GM20431 (cell line): ENCODE measurements at regions not wholly inside any gene's neighbourhood (a gene's known extent, or its start where the extent isn't known, plus 50 kb on each side); places are given as distances from the start of the nearest gene placed in this dataset.
"Not testable (repeated sequence)": the region's sequence is repeated elsewhere in the genome, so short reads cannot be mapped to it uniquely, and the experiment has no call there.

Experiments
- in situ Hi-C: fragments of 300-500 bp; cut with MseI, MboI; formaldehyde crosslinking; loops from one replicate; pipeline ENCODE4 v1.15.0; 2020; ENCODE audit warnings: low sequenced_read_pairs; ENCODE audit not compliant: unreplicated experiment

DNA sequence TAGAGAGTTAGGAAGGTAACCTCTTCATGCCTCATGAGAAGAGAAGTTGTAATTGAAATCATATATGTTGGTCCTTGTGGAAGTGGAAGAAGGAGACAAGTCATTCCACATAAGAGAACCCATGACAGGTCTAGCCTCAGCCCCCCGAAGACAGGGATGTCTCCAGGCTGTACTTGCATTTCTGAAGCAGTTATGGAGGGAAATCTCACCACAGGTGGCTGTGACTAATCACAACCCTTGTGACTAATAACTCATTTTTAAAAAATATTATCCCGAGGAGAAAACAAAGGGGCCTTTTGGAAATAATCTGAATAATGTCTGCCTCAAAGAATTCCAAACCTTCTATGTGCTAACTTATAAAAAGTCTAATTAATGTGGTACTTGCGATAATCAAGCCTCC is 262.1 kb upstream of the RPS23 start:
- in situ Hi-C loops = no loop called here

DNA sequence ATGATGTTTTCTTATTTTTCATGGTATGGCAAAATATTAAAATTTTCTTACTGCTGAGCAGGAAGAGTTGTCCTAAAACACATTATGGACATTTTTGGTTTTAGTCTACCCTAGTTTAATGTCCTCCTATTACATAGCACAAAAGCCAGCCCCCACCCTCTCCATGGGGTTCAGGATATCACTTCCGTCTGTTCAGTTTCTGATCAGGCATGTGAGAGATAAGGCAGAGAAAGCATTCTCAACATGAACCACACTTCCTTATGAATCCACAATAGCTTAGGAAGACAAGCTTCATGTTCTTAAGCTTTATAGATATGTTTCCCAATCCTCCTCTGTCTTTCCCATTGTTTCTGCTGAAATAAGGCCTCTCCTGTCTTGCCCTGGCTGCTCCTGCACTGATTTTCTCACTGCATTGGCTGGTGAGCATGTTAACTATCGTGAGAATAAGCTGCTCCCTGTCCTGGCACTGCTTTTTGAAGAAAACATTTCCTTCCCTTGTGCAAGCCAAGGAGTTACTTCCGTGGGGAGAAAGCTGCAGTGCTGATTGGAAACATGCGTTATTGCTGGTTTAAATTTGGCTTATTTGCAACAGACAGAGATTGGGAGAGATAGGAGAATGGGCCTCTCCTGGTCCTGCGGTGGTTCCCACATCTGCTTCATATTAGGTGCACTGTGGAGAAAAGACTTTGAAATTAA is 260.3 kb upstream of the RPS23 start:
- in situ Hi-C loops = no loop called here

DNA sequence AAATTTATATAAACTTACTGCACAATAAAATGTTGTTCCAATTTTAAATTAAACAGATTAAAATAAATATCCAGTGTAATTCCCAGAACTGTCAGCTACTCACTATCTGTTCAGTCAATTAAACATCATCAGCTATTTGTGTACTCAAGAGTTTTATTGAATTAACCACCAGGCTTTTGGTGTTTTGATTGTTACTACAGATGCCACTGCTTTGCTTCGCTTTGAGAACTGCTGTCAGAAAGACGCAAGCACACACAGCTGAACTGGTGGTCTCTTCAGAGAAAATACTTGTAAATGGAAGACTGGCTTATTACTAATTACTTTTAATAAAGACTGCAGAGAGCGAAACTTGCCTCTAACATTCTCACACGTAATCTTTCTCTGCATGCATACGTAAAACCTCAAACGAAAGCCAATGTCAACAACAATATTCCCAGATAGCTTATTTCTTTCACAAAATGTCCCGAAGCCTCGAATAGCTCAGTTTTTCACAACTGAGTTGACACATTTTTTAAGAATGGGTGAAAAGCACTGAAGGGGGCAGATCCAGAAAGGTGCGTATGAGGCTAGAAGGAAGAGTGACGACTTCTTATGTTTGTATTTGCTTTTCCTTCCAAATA is 259.6 kb upstream of the RPS23 start:
- in situ Hi-C loops = no loop called here

DNA sequence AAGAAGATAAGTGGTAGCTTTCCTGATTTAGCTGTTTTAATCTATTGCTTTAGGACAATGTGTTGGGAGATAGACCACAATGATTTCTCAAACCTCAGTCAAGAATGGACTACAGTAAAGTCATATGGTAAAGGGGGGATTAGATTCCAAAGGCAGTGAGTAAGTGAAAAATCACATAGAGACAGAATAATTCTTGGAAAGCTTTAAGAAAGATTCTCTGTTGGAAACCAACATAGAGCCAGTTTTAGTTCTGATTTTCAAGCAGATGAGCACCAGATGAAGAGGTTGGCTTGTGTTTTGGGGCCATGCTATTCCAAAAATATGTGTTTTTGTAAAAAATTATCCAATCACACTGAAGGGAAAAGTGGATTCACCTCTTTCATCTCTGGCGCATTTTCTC is 256.8 kb upstream of the RPS23 start:
- in situ Hi-C loops = no loop called here

DNA sequence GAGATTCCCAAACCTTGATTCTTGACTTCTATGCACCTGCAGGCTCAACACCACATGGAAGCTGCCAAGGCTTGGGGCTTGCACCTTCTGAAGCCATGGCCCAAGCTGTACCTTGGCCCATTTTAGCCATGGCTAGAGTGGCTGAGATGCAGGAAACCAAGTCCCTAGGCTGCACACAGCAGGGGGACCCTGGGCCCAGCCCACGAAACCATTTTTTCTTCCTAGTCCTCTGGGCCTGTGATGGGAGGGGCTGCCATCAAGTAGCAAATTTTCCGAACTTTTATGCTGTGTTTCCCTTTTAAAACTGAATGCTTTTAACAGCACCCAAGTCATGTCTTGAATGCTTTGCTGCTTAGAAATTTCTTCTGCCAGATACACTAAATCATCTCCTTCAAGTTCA is 253.9 kb upstream of the RPS23 start:
- in situ Hi-C loops = not testable (repeated sequence)

DNA sequence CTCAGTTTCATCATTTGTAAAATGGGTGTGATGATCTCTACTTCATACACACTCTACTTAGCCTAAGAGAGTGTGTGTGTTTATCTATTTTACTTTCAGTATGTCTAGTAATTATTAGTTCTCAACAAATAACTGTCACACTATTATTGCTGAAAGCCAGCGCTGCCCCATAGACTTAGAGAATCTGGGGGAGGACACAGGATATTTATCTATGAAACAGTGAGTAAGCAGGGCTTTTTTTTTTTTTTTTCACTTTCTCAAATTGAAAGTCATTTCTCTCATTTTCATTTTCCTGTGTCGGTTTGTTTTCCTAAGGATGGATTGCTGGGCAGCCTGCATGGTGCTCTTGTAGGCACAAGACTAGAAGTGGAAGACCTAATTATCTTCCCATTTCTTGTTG is 248.4 kb upstream of the RPS23 start:
- in situ Hi-C loops = no loop called here

DNA sequence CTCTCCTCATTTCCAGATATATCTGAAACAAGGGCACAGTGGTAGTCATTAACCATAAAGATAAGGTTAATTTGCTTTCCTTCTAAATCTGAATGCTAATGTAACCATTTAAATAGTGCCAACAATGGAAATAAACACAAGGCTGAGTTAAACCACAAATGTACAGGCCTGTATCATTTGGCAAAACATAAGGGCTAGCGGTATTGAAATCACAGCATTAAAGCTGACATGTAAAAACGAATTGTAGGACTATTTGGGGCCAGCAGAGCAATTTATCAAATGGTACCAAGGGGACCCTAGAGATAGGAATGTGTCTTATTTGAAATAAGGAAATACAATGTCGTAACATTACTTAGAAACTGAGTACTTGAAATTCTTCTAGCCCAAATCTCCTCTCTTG is 247.5 kb upstream of the RPS23 start:
- in situ Hi-C loops = no loop called here

DNA sequence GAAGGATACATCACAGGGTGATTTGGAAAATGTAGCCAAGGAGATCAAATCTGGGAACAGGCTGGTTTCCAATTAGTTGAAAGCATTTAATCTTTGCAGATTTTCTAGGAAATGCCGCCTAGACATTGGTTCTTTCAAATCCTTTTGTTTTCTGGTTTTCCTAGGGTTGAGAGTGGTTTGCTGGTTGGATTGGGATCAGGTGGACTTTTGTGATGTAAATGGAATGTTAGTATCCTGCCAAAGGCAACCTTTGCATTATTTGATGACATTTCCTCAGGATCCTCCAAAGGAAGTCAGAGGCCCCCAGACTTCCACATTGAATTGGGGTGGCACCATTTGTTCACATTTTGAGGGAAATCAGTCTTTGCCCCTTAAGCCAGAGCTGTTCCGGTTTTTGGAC is 245.5 kb upstream of the RPS23 start:
- in situ Hi-C loops = no loop called here

DNA sequence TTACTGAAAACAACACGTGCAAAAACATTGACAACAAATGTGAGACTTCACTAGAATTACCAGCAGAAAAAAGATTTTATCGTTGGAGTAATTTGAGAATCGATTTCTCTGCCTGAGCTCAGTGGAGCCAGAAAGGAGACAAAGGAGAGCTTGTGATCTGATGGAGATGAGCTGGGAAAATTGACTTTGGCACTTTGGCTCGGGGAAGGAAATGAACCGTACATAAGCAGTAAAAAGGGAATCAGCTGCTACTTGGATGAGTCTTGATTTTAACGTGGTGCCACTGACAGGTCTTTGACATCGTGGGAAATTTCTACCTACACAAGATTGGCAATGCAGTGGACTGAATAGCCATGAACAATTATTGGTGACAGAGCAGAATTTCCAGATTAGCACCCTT is 244.7 kb upstream of the RPS23 start:
- in situ Hi-C loops = no loop called here

DNA sequence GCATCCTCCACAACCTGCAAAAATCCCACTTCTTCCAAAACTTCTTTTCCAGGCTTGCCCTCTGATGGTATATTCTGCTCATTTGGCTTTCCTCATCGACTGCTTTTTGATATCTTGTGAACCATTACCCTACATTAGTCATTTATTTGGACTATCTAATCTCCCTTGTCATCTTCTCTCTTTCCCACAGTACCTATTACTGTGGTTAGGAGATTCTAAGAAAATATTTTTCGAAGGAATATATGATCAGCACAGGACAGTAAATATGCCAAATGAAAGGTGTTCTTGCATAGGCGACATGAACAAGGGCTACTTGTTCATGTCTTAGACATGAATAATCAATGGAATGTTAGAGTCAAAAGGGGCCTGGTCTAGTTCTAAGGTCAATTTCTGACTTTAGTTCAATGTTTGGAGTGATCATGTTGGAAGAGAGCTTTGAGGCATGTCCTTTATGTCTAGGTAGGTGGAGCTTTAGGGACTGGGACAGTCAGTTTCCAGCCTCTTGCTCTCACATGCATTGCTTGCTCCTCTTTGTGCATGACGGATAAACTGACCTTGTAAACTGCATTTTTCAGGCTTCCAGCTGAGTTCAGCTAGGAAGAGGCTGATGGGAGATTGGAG is 243.4 kb upstream of the RPS23 start:
- in situ Hi-C loops = no loop called here

DNA sequence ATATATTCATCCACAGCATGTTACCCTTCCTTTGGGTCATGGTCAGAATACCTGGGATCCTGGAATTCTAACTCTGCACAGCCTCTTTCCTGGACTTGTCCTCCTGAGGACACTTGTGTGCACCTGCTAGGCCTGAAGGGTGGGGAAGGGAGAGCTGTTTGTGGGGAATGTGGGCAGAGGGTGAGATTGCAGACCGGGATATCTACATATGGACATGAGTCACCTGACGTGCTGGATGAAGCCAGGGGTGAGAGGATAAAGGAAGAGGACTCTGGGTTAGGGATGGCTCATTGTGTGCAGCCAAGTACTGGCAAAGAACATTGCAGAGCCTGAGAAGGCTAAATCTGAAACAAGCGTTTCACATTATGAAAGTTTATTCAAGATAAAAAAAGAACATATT is 241.4 kb upstream of the RPS23 start:
- in situ Hi-C loops = no loop called here

DNA sequence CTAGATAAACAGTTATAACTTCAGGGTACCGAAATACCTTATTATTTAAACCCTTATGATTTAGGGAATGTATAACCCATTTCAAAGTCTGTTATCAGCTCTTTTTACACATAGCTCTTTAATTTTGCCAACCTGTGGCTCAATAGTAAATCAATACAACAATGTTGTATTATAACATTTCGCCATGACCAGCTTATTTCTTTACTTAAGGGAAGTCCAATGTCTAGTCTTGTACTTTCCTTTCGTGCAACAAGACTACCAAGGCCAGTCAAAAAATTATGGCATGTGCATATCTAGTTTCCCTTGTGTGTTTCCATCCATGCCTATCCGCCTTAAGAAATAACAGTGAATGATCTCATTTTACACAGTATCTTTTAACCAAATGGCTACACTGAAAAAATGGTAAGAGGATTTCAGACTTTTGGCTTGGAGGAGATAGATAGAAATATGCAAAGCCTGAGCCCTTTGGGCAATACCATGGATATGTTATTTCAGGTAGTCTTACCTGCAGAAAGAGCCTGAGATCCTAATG is 239.5 kb upstream of the RPS23 start:
- in situ Hi-C loops = no loop called here

DNA sequence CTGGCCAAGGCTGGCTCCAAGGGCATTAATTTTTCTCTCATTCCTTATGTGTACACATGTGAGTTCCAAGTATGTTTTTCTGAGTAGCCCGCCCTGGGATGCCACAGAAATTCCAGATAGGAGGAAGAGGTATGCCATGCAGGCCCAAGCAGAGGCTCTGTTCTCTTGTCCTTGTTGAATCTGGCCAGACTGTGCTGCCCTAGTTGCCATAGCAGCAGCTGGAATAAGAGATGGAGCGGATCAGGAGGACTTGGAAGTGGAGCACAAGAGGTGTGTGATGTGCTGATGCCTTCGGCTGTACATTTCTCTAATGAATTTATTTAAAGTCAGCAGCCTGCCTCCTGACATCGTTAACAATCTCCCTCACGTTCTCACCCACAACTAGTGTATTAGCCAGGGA is 235.6 kb upstream of the RPS23 start:
- in situ Hi-C loops = no loop called here

DNA sequence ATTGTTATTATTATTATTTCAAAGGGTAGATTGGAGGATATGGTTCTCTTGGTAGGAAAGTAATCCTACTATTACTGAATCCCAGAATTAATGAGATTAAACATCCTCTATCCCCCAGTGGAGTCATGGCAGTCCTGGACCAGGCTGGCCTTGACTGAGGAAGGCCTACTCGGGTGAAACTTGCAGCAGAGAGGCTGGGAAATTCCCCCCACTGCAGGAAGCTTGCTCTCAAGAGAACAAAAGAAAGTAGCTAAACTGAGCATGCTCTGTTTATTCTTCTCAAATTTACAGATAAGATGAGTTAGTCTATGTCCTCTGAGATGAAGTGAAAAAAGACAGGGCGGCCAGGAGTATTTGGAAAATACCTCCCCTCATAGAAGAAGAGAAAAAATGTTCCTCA is 233.9 kb upstream of the RPS23 start:
- in situ Hi-C loops = no loop called here

DNA sequence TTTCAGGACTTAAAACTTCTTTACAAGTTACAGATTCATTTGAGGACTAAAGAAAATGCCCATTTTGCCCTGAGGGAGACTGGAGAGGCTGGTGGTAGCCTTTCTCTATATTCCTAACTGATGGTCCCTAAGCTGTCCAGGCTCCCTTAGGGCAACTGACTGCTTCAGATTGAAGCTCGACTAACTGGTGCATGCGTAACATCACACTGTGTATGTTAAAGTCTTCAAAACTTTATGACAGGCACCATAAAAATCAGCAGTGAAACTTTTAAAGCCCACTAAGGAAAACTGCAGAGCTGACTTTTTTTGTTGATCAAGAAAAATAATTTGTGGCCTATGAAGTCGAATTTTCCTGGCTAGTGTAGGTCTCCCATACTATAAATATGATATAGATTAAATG is 233.0 kb upstream of the RPS23 start:
- in situ Hi-C loops = no loop called here

DNA sequence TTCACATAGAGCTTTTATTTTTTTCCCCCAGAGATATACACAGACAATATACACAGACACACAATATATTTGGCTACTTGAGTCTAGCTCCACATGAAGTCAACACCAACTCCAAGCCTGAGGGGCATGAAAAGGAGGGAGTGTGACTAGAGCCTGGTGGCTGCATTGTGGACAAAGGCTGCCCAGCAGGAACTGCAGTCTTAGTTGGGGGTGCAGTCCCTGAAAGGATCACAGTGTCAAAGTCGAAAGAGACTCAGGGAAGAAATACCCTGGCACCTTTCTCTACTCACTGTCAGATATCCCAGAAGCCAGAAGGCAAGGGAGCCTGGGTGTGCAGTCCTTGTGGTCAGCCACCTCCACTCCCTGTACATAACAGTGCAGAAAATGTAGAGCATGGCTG is 231.6 kb upstream of the RPS23 start:
- in situ Hi-C loops = no loop called here

DNA sequence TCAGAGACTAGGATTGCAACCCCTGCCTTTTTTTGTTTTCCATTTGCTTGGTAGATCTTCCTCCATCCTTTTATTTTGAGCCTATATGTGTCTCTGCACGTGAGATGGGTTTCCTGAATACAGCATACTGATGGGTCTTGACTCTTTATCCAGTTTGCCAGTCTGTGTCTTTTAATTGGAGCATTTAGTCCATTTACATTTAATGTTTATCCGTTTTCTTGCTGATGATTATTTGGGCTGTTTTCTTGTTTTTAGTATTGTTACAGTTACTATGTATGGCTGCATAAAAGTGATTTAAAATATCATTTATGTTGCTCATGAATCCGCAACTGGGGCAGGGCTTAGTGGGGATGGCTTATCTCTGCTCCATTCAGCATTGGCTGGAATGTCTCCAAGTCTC is 228.2 kb upstream of the RPS23 start:
- in situ Hi-C loops = not testable (repeated sequence)

DNA sequence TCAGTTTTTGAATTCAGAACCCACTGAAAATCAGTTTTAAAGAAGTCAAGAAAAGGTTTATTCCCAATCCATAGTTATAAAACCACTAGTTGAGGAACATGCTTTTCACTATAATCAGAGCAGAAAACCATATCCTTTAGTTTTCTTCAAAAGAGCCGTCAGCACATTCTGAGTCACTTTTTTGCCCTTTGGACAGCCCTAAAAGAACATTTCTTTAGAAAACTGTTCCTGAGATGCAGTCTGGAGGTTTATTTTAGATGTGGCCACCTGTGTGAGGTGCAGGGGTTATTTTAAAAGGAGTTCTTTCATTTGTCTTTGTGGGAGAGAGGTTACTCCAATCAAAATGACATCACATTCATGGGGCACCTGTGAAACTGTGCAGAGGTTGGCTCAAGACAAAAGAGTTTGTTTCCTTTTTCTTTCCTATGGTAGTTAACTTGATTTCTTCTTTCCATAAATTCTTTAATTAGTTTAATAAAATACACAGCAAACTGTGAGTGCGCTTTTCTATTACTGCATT is 221.6 kb upstream of the RPS23 start:
- in situ Hi-C loops = no loop called here

DNA sequence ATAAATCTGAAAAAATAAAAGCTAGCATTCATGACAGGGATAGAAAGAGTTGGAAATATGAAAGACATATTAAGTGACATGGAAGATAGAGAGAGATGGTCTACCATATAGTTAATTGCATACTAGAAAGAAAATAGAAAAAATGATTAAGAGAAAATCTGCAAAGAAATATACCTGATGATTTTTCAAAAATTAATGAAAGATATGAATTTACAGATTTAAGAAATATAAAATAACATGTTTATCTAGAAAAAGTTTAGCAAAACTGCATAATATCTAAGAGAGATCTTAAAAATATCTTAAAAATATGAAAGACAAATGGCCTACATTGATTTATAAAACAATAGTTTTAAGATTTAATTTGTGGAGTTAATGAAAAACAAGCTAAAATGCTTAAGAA is 219.1 kb upstream of the RPS23 start:
- in situ Hi-C loops = no loop called here

DNA sequence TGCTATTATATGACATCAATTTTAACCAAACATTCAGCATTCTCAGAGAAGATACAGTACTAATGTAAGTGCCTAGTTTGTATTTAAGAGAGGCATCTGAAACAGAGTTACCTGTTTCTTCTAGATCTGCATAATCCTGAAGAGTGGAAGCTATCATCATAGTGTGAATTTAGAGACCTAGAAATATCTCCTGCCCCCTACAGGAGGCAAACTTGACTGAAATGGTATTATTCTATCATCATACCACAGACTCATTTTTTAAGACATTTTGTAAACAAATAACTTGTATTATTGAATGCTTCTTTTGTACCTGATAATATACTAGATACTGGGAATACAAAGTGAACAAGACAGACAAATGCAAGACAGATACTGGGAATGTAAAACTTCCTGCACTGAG is 216.8 kb upstream of the RPS23 start:
- in situ Hi-C loops = no loop called here

DNA sequence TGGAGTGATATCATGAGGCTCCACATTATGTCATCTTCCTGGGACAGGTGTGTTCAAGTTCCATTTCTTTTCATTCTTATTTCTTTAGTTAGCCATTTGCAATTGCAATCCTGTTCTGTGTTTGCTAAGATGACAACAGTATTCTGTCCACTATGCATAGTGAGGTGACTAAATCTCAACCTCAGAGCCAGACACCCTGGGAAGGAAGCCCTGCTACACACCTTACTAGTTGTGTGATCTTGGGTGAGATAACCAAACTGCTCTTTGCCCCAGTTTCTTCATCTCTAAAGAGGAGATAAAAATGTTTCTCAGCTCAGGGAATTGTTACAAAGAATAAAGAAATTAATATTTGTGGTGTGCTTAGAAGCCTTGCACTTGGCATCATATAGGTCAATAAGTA is 215.1 kb upstream of the RPS23 start:
- in situ Hi-C loops = no loop called here
